HG03442 (cell line): ENCODE measurements at regions not wholly inside any gene's neighbourhood (a gene's known extent, or its start where the extent isn't known, plus 50 kb on each side); places are given as distances from the start of the nearest gene placed in this dataset.

Source experiments
- ATAC-seq: cut with Tn5 transposase; IDR thresholded peaks from one replicate; pipeline ENCODE4 v1.9.1; 2021; ENCODE audit warnings: mild to moderate bottlenecking, moderate library complexity; ENCODE audit not compliant: unreplicated experiment

DNA sequence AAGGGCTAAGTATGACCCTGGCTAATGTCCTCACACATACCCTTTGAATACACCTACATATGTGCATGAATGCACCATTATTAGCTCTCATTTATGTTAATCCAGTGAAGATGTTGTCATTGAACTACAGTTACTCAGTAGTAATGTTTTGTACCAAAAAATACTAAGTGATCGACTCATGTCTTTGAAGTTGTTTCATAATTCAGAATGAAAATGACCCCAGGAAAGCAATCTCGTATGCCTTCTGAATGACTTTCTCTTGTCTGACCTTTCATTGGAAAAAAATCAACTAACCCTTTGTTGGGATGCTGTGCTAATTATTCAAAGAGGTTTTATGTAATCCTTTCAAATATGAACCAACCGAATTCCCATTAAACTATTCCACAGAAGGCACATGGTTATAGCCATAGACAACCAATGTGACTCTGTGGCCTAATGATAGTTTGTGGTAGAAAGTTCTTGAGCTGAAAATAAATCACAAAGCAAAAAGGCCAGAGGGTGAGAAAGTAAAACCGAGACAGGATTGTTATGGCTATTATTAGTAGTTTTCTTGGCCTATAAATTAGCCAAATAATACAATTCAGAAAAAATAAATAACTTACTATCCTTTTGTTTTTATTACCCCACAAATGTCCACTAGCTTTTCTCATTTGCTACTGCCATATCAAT lies 86.8 kb upstream of the STARD13 start:
- no peak for ATAC-seq

DNA sequence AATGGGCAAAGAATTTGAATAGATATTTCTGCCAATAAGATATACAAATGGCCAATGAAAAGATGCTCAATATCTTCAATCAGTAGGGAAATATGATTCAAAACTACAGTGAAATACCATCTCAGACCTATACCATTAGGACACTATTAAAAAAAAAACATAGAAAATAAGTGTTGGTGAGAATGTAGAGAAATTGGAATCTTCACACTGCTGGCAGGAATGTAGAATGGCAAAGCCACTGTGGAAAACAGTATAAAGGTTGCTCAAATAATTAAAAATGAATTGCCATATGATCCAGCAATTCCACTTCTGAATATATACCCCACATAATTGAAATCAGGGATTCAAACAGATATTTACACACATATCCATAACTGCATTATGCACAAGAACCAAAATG lies 88.1 kb upstream of the STARD13 start:
- ATAC-seq = no peak

DNA sequence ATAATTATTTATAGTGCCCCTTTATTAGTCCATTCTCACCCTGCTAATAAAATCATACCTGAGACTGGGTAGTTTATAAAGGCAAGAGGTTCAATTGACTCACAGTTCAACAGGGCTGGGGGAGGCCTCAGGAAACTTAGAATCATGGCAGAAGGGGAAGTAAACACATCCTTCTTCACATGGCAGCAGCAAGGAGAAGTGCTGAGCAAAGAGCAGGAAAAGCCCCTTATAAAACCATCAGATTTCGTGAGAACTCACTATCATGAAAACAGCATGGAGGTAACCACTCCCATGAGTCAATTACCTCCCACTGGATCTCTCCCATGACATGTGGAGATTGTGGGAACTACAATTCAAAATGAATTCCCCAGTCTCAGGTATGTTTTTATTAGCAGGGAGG lies 89.9 kb upstream of the STARD13 start:
- no peak for ATAC-seq

DNA sequence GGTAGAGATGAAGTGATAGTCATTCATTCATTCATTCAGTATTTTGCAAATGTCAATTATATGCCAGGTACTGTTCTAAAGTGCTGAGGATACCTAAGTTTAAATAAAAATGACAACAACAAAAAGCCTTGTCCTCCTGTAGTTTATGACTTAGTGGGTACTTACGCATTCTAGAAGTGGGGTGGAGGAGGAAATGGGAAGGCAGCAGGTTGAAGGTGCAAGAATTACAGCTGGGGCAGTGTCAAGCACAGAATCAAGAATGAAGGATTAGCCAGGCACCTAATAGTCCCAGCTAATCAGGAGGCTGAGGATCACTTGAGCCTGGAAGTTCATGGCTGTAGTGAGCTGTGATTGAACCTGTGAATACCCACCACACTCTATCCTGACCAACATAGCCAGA lies 90.7 kb upstream of the STARD13 start:
- no peak for ATAC-seq

DNA sequence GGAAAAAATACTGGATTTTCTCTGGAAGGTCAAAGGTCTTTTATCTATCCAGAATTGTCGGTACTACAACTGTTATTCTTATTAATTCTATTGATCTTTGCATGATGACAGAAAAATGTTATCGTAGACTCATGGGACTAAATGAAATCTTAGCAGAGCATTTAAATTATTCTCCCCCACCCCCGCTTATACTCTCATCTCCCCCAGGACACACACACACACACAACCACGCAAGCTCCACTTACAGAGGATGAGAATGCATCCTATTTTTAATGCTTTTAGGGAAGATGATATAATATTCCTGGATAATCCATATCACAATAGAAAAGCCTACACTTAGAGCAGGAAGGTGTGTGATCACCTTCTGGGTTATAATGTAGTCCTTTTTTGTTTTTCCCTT lies 91.9 kb upstream of the STARD13 start:
- no peak for ATAC-seq

DNA sequence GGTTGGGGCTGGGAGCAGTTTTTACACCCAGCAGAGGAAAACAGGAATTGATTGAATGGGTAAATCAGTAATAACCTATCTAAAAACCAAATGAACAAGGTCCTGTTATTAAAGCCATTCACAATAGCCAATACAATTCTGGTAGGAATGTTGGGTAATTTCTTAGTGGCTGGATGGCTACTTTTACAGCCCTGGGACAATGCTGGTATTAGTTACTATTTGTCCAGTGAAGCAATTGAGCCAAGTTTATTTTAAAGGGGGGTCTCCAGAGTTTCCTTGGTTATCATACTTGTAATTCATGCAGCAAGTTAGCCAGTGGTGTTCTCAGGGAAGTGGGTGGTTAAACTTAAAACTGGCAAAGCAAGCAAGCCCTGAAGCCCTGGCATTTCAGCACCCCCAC lies 92.3 kb upstream of the STARD13 start:
- ATAC-seq = no peak

DNA sequence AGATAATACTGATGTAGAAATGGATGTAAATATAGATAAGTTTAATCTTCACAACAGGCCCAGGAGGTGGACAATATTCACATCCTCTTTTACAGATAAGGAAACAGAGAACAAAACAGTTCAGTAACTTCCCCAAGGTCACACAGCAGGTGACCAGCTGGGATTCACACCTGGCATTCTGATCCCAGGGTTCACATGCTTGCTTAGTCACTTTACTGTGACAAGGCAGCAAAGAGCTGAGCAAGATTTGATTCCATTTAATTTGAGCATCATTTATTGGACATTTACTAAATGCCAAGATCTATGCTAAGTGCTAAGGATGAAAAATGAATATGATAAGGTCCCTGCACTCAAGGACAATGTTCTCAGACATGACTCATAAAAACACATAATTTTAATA lies 94.1 kb upstream of the STARD13 start:
- no peak for ATAC-seq

DNA sequence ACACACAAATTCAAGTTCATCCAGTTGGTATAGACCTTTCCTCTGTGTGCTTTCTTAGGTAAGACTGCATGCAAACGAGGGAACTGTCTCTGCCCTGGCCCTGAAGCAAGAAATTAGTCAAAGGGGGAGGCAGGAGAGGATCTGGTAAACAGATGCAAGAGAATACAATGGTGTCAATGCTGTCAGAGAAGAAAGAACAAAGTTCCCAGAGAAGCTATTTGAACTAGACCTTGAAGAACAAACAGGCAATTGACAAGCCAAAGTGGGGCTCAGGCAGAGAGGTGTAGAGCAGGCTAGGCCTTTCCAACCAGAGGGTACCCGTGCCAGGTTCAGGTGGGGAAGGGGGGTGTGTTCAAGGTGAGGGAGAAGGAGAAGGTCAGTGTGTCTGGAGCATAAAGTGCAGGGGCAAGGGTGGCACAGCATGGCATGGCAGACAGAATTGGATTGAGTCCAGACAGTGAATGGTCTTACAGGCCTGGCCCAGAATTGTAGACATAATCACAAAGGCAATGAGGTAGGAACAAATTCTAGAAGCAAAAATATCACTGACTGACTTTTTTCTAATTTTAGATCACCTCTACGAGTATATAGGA lies 95.0 kb upstream of the STARD13 start:
- no peak for ATAC-seq

DNA sequence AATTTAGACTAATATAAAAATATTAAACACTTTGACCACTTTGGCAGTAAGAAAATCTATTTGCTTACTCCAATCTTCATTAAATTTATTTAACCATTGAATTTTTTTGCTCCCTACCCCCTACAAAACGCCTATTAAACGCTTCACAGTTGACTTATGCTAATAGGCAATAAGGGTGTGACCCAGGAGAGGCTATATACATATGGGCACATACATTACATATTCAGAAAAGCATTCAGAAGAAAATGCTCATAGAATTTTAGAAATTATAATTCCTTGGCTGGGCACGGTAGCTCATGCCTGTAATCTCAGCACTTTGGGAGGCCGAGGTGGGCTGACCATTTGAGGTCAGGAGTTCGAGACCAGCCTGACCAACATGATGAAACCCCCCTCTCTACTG lies 95.6 kb upstream of the STARD13 start:
- no peak for ATAC-seq

DNA sequence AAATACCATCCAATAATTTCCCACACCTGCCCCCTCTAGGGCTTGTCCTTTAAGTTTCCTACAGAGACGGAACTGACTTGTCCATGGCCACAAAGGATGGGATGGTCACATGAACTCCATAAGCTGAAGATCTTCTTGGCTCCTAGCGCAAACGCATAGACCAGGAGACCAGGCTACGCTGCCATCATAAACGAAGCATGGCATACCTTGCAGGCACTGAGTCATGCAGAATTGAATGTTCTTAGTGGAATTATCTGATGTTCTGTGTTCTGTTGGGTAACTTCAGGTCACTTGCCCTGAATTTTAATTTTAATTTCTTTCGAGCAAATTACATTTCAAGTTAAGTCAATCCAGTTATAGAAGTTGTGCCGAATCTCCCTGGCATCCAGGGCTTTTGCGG lies 96.4 kb upstream of the STARD13 start:
- no peak for ATAC-seq

DNA sequence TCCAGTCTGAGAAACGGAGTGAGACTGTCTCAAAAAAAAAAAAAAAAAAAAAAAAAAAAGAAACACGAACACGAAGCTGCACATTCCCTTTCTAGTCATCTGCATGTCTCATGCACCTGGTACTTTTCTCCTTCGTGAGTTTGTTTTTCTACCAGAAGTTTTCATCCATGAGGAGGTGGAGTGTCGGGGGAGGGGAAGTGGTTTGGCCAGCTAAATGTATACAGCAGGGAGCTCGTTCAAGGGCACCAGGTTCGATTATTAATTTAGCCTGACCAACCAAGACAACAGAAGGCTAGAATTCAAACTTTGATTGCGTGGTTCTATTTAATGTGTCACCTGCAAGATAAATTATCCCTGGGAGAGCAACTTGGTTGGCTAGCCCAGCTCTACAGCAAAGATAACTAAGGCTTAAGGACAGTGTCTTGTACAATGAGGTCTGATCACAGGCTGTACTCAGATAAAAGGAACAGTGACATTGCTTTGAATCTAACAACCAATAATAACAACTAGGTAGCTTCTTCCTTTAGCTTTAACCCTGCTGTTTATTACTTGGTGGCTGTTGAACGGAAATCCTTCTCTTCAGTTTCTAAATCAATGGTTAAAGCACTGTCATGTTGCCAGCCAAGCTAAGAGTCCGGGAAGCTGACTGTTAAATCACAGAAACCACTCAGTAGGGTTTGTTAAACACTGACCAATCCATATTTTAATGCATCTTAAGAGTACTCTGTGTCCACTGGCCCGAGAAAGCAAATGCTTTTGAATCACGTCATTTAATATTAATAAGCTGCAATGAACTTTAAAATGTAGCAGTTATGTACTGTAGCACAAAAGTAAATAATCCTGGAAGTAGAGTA lies 98.4 kb upstream of the STARD13 start:
- no peak for ATAC-seq

DNA sequence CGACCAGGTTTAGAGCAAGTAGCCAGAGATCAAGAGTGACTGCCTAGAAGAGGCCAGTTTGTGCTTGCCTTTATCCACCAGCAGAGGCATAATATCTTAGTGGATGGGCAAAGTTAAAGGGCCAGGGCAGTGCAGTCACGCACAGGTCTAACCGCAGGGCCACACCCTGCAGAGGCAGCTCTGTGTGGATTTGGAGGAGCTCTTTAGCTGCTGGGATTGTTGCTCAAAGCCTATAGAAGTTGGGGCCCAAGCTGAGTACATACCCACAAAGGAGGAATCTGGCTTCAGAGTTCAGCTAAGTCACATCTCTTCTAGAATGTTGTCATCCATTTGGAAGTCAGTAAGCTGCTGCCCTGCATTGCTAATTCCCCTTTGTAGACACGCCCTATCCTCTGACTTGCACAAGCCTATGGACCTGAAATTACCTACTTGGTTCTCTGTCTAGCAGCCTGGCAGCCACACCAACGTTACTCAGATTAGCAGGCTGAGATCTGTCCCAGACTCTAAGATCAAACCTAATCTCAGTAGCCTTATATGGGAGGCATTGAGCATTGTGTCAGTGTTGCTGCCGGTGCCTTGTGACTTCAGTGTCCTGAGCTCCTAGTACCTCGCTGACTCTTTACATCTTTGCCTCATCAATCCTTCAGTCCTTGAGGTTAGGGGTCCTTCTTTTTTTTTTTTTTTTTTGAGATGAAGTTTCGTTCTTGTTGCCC lies 102.9 kb upstream of the STARD13 start:
- peak; percentile 36 for ATAC-seq

DNA sequence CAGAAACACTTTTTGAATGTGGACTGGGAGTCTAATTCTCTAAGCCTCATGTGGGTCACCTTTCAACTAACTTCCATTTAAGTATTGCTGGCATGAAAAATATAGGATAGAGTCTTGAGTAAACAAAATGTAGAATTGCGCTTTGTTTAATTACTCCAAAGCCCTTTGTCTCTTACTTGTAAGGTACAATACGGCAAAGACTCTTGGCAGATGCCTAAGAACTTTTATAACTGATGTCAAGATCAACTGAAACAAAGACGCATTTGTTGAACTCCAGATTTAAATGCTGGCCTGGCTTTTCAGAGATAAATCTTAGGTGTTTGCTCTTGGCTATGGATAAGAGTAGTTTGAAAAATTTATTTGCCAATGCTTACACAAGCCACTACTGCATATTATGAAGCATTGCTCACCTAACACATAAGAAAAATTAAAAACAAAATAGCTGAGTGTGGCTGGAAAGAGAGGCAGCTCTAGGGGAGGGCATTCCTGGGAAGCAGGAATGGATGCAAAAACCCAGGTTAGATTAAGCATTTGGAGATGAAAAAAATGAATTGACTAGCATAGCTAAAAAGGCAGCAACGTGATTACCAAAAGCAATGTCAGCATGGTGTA lies 107.3 kb upstream of the STARD13 start:
- ATAC-seq = no peak

DNA sequence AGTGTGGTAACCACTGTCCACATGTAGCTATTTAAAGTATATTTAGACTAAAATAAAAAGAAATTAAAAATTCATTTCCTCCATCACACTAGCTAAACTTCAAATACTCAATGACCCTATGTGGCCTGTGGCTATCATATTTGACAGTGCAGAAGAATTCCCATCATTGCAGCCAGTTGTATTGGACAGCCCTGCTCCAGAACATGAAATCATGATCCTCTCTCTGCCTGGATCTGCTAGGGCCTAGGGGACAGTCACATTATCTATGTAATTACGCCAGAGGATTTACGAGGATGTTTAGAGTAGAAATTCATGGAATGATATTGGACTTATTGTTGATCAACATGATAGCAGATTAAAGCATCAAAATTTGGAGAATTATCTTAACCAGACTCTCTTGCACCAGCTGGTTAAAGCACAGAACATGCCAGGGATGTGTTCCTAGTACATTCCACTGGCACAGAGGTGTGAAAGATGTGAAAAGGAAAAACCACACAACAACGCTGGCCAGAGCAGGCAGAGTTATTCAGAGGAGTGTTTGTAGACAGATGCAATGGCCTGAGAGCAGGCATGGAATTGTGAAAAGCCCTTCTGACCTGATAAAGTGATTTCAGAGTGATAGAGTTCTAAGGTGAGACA lies 108.9 kb upstream of the STARD13 start:
- ATAC-seq = no peak

DNA sequence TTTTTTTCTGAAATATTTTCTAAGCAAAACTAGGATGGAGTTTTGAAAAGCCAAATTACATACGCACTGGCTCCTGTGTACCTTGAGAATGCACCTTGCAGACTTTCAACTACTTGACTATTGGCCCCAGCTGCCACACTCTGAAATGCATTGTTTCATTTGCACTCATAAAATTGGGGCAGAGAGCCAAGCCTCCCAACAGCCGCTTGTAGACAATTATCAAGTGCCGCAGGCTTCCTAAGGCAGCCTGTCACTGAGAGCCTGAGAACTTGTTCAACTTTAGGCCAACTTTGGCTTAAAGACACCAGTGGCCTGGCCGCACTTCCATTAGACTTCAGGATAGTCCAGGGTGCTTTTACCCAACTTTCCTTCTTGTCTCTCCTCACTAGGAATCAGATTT lies 115.7 kb upstream of the STARD13 start:
- ATAC-seq = no peak

DNA sequence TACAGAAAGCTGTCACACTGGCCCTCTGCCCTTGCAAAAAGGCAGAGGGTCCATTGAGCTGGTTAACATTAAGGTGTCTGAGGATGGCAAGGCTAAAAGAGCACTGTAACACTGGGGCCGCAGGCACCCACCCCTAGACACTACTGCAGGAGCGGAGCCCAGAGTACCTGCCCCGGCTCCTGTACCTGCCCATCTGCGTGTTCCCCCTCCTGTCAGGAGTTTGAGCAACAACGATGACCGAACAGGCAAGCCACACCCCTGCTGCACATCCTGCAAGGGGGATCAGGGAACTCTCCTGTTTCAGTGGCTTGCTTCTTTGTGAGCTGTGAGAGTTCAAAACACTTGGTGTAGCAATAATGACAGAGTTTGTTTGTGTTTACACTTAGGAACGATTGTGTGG lies 117.4 kb upstream of the STARD13 start:
- no peak for ATAC-seq

DNA sequence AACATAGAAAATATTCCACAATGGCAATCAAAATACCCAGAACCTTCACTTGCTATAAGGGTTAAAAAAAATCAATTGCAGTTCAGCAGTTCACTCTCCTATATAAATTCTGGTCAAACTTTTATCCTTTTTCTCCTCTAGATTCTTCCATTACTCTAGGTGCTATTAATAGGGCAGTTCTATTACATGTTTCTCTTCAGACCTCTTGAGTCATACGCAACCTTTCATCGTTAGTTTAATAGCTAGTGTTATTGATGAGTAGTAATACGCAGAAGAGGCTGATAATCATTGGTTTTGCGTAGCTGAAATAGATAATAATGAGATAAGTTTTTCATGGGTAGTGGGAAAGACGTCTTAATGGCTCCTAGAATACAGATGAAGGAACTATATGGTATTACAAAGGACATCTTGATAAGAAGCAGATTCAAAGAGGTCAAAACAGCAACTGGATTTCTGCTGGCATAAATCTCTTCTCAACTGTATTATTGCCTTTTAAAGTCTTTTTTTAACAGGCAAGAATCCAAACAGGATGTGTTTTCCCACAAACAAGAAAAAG lies 118.3 kb upstream of the STARD13 start:
- no peak for ATAC-seq

DNA sequence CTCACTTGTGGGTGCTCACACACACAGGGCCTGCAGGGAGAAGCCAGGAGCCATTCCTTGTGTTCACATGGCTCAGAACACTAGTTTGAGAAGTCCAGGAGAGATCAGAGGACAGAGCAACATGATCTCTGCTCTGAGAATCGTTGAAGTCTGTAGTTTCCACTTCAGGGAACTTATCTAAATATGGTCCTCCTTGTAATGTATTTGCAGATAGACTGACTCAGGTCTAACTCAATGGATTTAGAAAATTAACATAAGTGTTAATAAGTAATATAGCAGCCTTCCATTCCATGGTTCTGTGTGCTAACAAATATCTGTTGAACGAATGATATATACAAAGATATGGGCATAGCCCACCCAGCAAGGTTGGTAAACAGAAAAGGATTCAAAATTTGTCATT lies 119.8 kb upstream of the STARD13 start:
- no peak for ATAC-seq

DNA sequence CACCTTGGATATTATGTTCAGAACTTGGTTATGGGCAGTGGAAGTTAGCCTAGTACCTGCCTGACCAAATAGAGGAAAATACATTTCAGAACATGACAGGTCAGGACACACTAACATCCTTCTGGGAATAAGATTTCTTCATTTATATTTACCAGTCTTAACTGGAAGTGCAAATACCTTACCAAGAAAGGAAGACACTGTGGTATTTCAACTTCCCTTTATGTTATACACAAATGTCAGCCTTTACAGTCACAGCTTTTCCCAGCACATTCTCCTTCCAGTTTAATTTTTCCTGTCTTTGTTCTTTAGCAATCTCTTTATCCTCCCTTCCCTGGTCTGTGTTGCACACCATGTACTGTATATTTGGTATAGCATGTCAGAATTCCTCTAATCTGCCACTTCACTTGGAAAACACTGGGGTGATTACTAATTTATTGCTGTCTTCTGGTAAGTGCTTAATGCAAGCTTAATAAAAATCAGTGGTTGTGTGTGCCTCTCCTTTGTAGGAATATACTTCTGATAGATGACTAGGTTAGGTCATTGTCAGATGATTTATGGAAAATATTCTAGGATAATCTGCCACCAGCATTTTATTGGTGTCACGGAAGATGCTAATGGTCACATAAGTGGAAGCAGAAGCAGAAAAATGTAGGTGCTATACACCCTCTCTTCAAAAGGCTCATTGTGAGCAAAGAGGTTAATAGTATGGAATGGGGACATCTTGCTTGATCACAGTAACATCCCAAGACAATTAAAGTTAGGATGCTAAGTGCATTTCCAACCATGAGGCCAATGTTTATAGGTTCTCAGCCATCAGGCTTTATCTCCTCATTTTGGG lies 124.3 kb upstream of the STARD13 start:
- no peak for ATAC-seq
